H9 (cell line): ENCODE measurements at regions not wholly inside any gene's neighbourhood (a gene's known extent, or its start where the extent isn't known, plus 50 kb on each side); places are given as distances from the start of the nearest gene placed in this dataset.

Experiments
- DNase-seq: peaks from one replicate; pipeline ENCODE4 v3.0.0-alpha.2; 2017
- H2AFZ ChIP-seq: one replicate; pipeline ENCODE4 v1.6.1; 2013; ENCODE audit warnings: mild to moderate bottlenecking, low read length, control low read depth, moderate library complexity
- H2AK5ac ChIP-seq: 2 replicates; pipeline ENCODE4 v1.6.1; 2013; ENCODE audit warnings: low read length, control low read depth, mixed read lengths; ENCODE audit not compliant: insufficient read length
- H2BK120ac ChIP-seq: one replicate; pipeline ENCODE4 v1.6.1; 2013; ENCODE audit warnings: low read depth, mild to moderate bottlenecking, low read length, control low read depth, inconsistent platforms; ENCODE audit not compliant: poor library complexity, severe bottlenecking
- H2BK12ac ChIP-seq: 2 replicates; pipeline ENCODE4 v1.6.1; 2013; ENCODE audit warnings: low read length, control low read depth, mixed read lengths, low read depth; ENCODE audit not compliant: insufficient read length
- H2BK15ac ChIP-seq: 2 replicates; pipeline ENCODE4 v1.6.1; 2013; ENCODE audit warnings: low read depth, low read length, control low read depth
- H2BK20ac ChIP-seq: one replicate; pipeline ENCODE4 v1.6.1; 2013; ENCODE audit warnings: low read depth, mild to moderate bottlenecking, low read length, control low read depth, inconsistent platforms; ENCODE audit not compliant: poor library complexity, severe bottlenecking
- H2BK5ac ChIP-seq: 2 replicates; pipeline ENCODE4 v1.6.1; 2013; ENCODE audit warnings: low read length, control low read depth, mixed read lengths; ENCODE audit not compliant: insufficient read length
- H3K14ac ChIP-seq: 2 replicates; pipeline ENCODE4 v1.6.1; 2013; ENCODE audit warnings: low read length, control low read depth; ENCODE audit not compliant: insufficient read depth
- H3K18ac ChIP-seq: 2 replicates; pipeline ENCODE4 v1.6.1; 2013; ENCODE audit warnings: low read depth, mild to moderate bottlenecking, mixed read lengths, low read length, control low read depth; ENCODE audit not compliant: insufficient read length
- H3K23ac ChIP-seq: 2 replicates; pipeline ENCODE4 v1.6.1; 2013; ENCODE audit warnings: low read length, control low read depth, mixed read lengths, low read depth; ENCODE audit not compliant: insufficient read length
- H3K23me2 ChIP-seq: 2 replicates; pipeline ENCODE4 v1.6.1; 2013; ENCODE audit warnings: low read depth, mild to moderate bottlenecking, mixed read lengths, low read length, control low read depth; ENCODE audit not compliant: insufficient read length, poor library complexity, severe bottlenecking
- H3K27ac ChIP-seq: 2 replicates; pipeline ENCODE4 v1.5.1; 2013; ENCODE audit warnings: low read length, control low read depth, mixed read lengths, low read depth; ENCODE audit not compliant: insufficient read length
- H3K27me3 ChIP-seq: 2 replicates; pipeline ENCODE4 v1.6.1; 2013; ENCODE audit warnings: low read length, control low read depth, inconsistent platforms; ENCODE audit not compliant: insufficient read depth
- H3K4ac ChIP-seq: 2 replicates; pipeline ENCODE4 v1.6.1; 2013; ENCODE audit warnings: low read depth, mild to moderate bottlenecking, control low read depth, inconsistent platforms, low read length, moderate library complexity
- H3K4me1 ChIP-seq: 2 replicates; pipeline ENCODE4 v1.6.1; 2013; ENCODE audit warnings: low read length, control low read depth, inconsistent platforms; ENCODE audit not compliant: insufficient read depth
- H3K4me2 ChIP-seq: 2 replicates; pipeline ENCODE4 v1.6.1; 2013; ENCODE audit warnings: low read length, control low read depth, mixed read lengths; ENCODE audit not compliant: insufficient read length, insufficient read depth
- H3K56ac ChIP-seq: 2 replicates; pipeline ENCODE4 v1.6.1; 2013; ENCODE audit warnings: low read depth, mild to moderate bottlenecking, mixed read lengths, low read length, control low read depth; ENCODE audit not compliant: insufficient read length
- H3K79me1 ChIP-seq: 2 replicates; pipeline ENCODE4 v1.6.1; 2013; ENCODE audit warnings: low read depth, mild to moderate bottlenecking, moderate library complexity, low read length, control low read depth, inconsistent platforms; ENCODE audit not compliant: insufficient read depth, poor library complexity, severe bottlenecking
- H3K79me2 ChIP-seq: 2 replicates; pipeline ENCODE4 v1.6.1; 2013; ENCODE audit warnings: low read length, control low read depth, inconsistent platforms; ENCODE audit not compliant: insufficient read depth
- H3K9ac ChIP-seq: 2 replicates; pipeline ENCODE4 v1.6.1; 2013; ENCODE audit warnings: low read length, control low read depth, mixed read lengths; ENCODE audit not compliant: insufficient read length; ENCODE audit errors: extremely low read depth
- H3K9me3 ChIP-seq: one replicate; pipeline ENCODE4 v1.6.1; 2013; ENCODE audit warnings: low read depth, low read length, inconsistent platforms; ENCODE audit not compliant: control insufficient read depth
- H3T11ph ChIP-seq: one replicate; pipeline ENCODE4 v1.6.1; 2013; ENCODE audit warnings: mild to moderate bottlenecking, low read length, control low read depth, inconsistent platforms
- H4K20me1 ChIP-seq: one replicate; pipeline ENCODE4 v1.6.1; 2013; ENCODE audit not compliant: control insufficient read depth, insufficient read length, insufficient read depth
- H4K5ac ChIP-seq: 2 replicates; pipeline ENCODE4 v1.6.1; 2013; ENCODE audit warnings: low read depth, mild to moderate bottlenecking, mixed read lengths, low read length, control low read depth; ENCODE audit not compliant: insufficient read length
- H4K8ac ChIP-seq: replicated peaks from 2 replicates; pipeline ENCODE4 v1.6.1; 2013; ENCODE audit warnings: low read length, control low read depth, mixed read lengths, low read depth; ENCODE audit not compliant: insufficient read length
- H4K91ac ChIP-seq: 2 replicates; pipeline ENCODE4 v1.6.1; 2013; ENCODE audit warnings: low read depth, mild to moderate bottlenecking, moderate library complexity, mixed read lengths, low read length, control low read depth; ENCODE audit not compliant: insufficient read length
- H3K27ac Mint-ChIP-seq, 3 experiments: 2 replicates in 2 of 3; 3 replicates in 1 of 3; pipeline ENCODE4 v1.8.0; 2020 to 2021; ENCODE audit warnings: mixed read lengths in 3 of 3, mild to moderate bottlenecking in 1 of 3, moderate library complexity in 1 of 3
- H3K27me3 Mint-ChIP-seq: 2 replicates; pipeline ENCODE4 v1.8.0; 2021; ENCODE audit warnings: low read depth, mild to moderate bottlenecking, moderate library complexity, mixed read lengths
- H3K36me3 Mint-ChIP-seq, 3 experiments: 2 replicates in 2 of 3; 3 replicates in 1 of 3; pipeline ENCODE4 v1.8.0; 2020 to 2021; ENCODE audit warnings: low read depth in 3 of 3, mixed read lengths in 3 of 3; ENCODE audit not compliant: insufficient read depth in 1 of 3
- H3K4me1 Mint-ChIP-seq, 2 experiments: 2 replicates each; pipeline ENCODE4 v1.8.0; 2020; ENCODE audit warnings: mixed read lengths in 2 of 2
- H3K4me3 Mint-ChIP-seq, 2 experiments: 2 replicates in 1 of 2; 3 replicates in 1 of 2; pipeline ENCODE4 v1.8.0; 2020 to 2021; ENCODE audit warnings: mild to moderate bottlenecking in 2 of 2, mixed read lengths in 2 of 2, moderate library complexity in 1 of 2
- H3K9me3 Mint-ChIP-seq, 2 experiments: 2 replicates in 1 of 2; 3 replicates in 1 of 2; pipeline ENCODE4 v1.8.0; 2020; ENCODE audit warnings: mild to moderate bottlenecking in 2 of 2, mixed read lengths in 2 of 2, moderate library complexity in 1 of 2
- CTCF ChIP-seq: fragments of 200-600 bp; sonication (generic); conservative IDR thresholded peaks from 3 replicates; pipeline ENCODE4 v1.8.0; 2021; ENCODE audit warnings: antibody characterized with exemption, mild to moderate bottlenecking
- WGBS: extraction: QIAGEN DNeasy Blood & Tissue Kit; methylation state at CpG from one replicate; pipeline ENCODE4 v1.1.7; 2013; ENCODE audit warnings: missing lambda C conversion rate, low lambda C conversion rate, mixed read lengths; ENCODE audit not compliant: insufficient read length; ENCODE audit errors: extremely low coverage; 5-methylcytosine and 5-hydroxymethylcytosine counted together

- no peak overlapping the region for H3K56ac ChIP-seq
- no peak overlapping the region for H2BK5ac ChIP-seq
- no peak overlapping the region for H3K9ac ChIP-seq
- H3K4me1 ChIP-seq = no peaks in the 10 kb centered on the region
- H3K27me3 ChIP-seq = no peaks in the 10 kb centered on the region
- H3K23ac ChIP-seq = no peak overlapping the region
- no peaks in the 10 kb centered on the region for H3K79me1 ChIP-seq
- no peak overlapping the region for H3K4me2 ChIP-seq
- no peak overlapping the region for H2BK120ac ChIP-seq
- no peaks in the 10 kb centered on the region for H3K23me2 ChIP-seq
- Mint-ChIP-seq H3K27ac (no peak overlapping the region), H3K9me3 (no peaks in the 10 kb centered on the region; a peak in 1 of 5 replicates), H3K36me3 (no peaks in the 10 kb centered on the region), H3K4me1 (peaks cover 0 to 7% of the 10 kb centered on the region in 2 experiments; a peak in 1 of 4 replicates), H3K4me3 (no peak overlapping the region), H3K27me3 (no peaks in the 10 kb centered on the region)
- no peak overlapping the region for H2BK20ac ChIP-seq
- no peak overlapping the region for H2AFZ ChIP-seq
- H2AK5ac ChIP-seq = no peak overlapping the region
- no CpG with 5 or more reads among the region's 5 CpGs for WGBS
- H4K5ac ChIP-seq = no peak overlapping the region
- DNase-seq = no peak
- H2BK15ac ChIP-seq = no peak overlapping the region
- H3T11ph ChIP-seq = no peak overlapping the region
- H3K14ac ChIP-seq = no peak overlapping the region
- H4K20me1 ChIP-seq = no peaks in the 10 kb centered on the region
- no peak overlapping the region for H3K27ac ChIP-seq
- TF ChIP-seq CTCF = no peak
- no peak overlapping the region for H3K18ac ChIP-seq
- no peak overlapping the region for H2BK12ac ChIP-seq
- no peaks in the 10 kb centered on the region for H3K79me2 ChIP-seq
- H3K4ac ChIP-seq = no peak overlapping the region
- no peak overlapping the region for H4K91ac ChIP-seq
- no peak overlapping the region for H4K8ac ChIP-seq
- no peaks in the 10 kb centered on the region for H3K9me3 ChIP-seq
These were observed 152.8 kb downstream of the DISP1 start for GRCh38 chr1:222967466-222968240.
